Ovary (tissue), 7 donors: ENCODE measurements at regions not wholly inside any gene's neighbourhood (a gene's known extent, or its start where the extent isn't known, plus 50 kb on each side); places are given as distances from the start of the nearest gene placed in this dataset.

Source experiments
- DNase-seq, 5 donors: peaks; one replicate each; pipeline ENCODE4 v3.0.0-alpha.2; 2019 to 2020
- H3K27ac ChIP-seq, 2 donors: fragments of 200-600 bp; one replicate each; pipeline versions ENCODE4 v1.5.1 to v1.8.0; 2019 to 2022
- H3K27me3 ChIP-seq: fragments of 200-600 bp; one replicate; pipeline ENCODE4 v1.8.0; 2022
- H3K36me3 ChIP-seq: fragments of 200-600 bp; sonication (generic); one replicate; pipeline ENCODE4 v1.5.1; 2019
- H3K4me1 ChIP-seq: one replicate; pipeline ENCODE4 v1.8.1; 2013; ENCODE audit warnings: mild to moderate bottlenecking, moderate library complexity; ENCODE audit not compliant: insufficient read depth
- H3K4me3 ChIP-seq: fragments of 200-600 bp; sonication (generic); one replicate; pipeline ENCODE4 v1.5.1; 2017
- H3K9me3 ChIP-seq, 2 donors: fragments of 200-600 bp in 1 of 2; sonication (generic) in 1 of 2; one replicate each; pipeline versions ENCODE4 v1.5.1 to v1.8.1; 2013 to 2019; ENCODE audit warnings: mild to moderate bottlenecking in 1 of 2, moderate library complexity in 1 of 2
- CTCF ChIP-seq, 3 donors: fragments of 450-650 bp in 2 of 3; fragments of 200-600 bp in 1 of 3; IDR thresholded peaks; one replicate each; pipeline versions ENCODE4 v1.5.1 to v1.8.0; 2016 to 2022; ENCODE audit warnings: antibody characterized with exemption in 3 of 3, mild to moderate bottlenecking in 1 of 3
- EP300 ChIP-seq: sonication (generic); formaldehyde crosslinking; IDR thresholded peaks from one replicate; pipeline ENCODE4 v1.6.1; 2017; ENCODE audit warnings: antibody characterized with exemption
- POLR2A ChIP-seq: fragments of 450-650 bp; IDR thresholded peaks from one replicate; pipeline ENCODE4 v1.6.1; 2017; ENCODE audit warnings: antibody characterized with exemption, mild to moderate bottlenecking, moderate library complexity
- WGBS, 3 donors: extraction: QIAGEN DNeasy Blood & Tissue Kit in 1 of 3; methylation state at CpG; one replicate each; pipeline versions ENCODE4 v1.1.5 to v1.1.7; 2013 to 2017; 5-methylcytosine and 5-hydroxymethylcytosine counted together
- intact Hi-C, 4 donors: fragments of 100-400 bp; cut with DNase I; formaldehyde crosslinking; loops; one replicate each; pipeline versions ENCODE4 v1.11.0 to v1.15.1; 2022 to 2023
- donor health status: DM: no; HTN: no; CAD: no; lungs with moderate emphysema.
- donor health status: DM: no; HTN: no; CAD: no.
- donor health status: Bipolar disorder and iron deficiency.
- donor health status: DM: no; HTN: no; CAD: no.
- donor health status: DM: yes; HTN: yes; CAD: no.

GRCh38 chr5:173739741-173740140, 123.3 kb upstream of the BOD1 start:
- Histone ChIP-seq H3K27me3 (no peaks in the 10 kb centered on the region), H3K9me3 (no peaks in the 10 kb centered on the region), H3K4me3 (no peak overlapping the region), H3K36me3 (no peaks in the 10 kb centered on the region), H3K27ac (no peak overlapping the region), H3K4me1 (no peaks in the 10 kb centered on the region)
- TF ChIP-seq POLR2A (no peak), CTCF (IDR thresholded peaks at IDR 0.05) (no peak), EP300 (no peak)
- DNase-seq: no peak
- 58 to 67% (median 63%) methylated on average over 5 of the region's 5 CpGs for WGBS, 3 donors
- intact Hi-C loops: no loop called here

GRCh38 chr5:173740400-173740799, 124.0 kb upstream of the BOD1 start:
- TF ChIP-seq POLR2A: no peak
- Histone ChIP-seq H3K4me3 (no peak overlapping the region), H3K4me1 (no peaks in the 10 kb centered on the region), H3K27me3 (no peaks in the 10 kb centered on the region), H3K9me3 (no peaks in the 10 kb centered on the region), H3K36me3 (no peaks in the 10 kb centered on the region), H3K27ac (no peak overlapping the region)
- WGBS, 3 donors: 91 to 92% (median 92%) methylated on average over 10 of the region's 10 CpGs
- no peak for DNase-seq
- intact Hi-C loops: no loop called here

DNA sequence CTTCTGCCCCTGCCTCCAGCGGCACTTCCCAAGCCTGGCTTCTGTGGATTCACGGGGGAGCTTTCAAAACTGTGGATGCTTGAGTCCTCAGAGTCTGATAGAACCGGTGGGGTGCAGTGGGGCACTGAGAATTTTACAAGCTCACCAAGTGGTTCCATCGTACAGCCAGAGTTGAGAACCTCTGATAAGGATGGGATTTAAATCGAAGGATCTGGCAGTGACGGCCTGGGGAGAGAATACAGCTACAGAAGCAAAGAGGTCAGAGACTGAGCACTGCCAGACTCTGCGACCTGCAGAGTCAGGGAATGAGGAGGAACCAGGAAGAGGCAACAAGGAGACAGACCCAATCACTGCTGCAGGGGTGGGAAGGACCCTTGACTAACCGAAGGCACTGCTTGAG, 124.6 kb upstream of the BOD1 start:
- Histone ChIP-seq H3K36me3 (no peaks in the 10 kb centered on the region), H3K9me3 (no peaks in the 10 kb centered on the region), H3K27me3 (no peaks in the 10 kb centered on the region), H3K27ac (no peak overlapping the region), H3K4me3 (no peak overlapping the region), H3K4me1 (no peaks in the 10 kb centered on the region)
- 68 to 78% (median 69%) methylated on average over 8 of the region's 8 CpGs for WGBS, 3 donors
- no peak for DNase-seq
- intact Hi-C loops: no loop called here
- TF ChIP-seq EP300 (no peak), CTCF (IDR thresholded peaks at IDR 0.05) (no peak), POLR2A (no peak)

GRCh38 chr5:173741729-173742431, 125.4 kb upstream of the BOD1 start:
- no peak for TF ChIP-seq POLR2A
- TF ChIP-seq CTCF (IDR thresholded peaks at IDR 0.05): no peak
- no peak for TF ChIP-seq EP300

DNA sequence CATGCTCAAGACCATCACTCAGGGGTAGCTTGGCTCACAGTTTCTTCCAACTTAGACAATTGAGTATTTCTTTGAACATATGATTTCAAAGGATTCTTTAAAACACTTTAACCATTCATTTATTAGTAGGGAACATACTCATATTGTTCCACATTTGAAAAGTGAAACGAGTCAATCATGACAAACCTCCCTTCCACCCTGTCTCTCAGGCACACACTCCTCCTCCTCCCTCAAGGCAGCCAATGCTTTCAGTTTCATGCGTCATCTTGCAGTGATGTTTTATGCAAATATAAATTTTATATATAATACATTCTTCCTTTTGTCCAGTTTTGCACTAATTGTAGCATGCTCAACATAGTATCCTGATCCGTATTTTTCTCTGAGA, 126.0 kb upstream of the BOD1 start:
- WGBS, 3 donors: 87 to 89% (median 89%) methylated on average over 3 of the region's 3 CpGs
- no peaks in the 10 kb centered on the region for H3K27me3 ChIP-seq
- no peaks in the 10 kb centered on the region for H3K4me1 ChIP-seq
- no peak overlapping the region for H3K4me3 ChIP-seq
- H3K27ac ChIP-seq: no peak overlapping the region
- no peak for DNase-seq
- no peaks in the 10 kb centered on the region for H3K36me3 ChIP-seq
- no peaks in the 10 kb centered on the region for H3K9me3 ChIP-seq
- no peak for TF ChIP-seq CTCF (IDR thresholded peaks at IDR 0.05)
- TF ChIP-seq POLR2A: no peak
- no peak for TF ChIP-seq EP300
- intact Hi-C loops: no loop called here

More at GRCh38 chr5:173741729-173742431, 125.4 kb upstream of the BOD1 start:
- H3K27me3 ChIP-seq: no peaks in the 10 kb centered on the region
- no peaks in the 10 kb centered on the region for H3K36me3 ChIP-seq
- 84 to 91% (median 84%) methylated on average over 5 of the region's 5 CpGs for WGBS, 3 donors
- H3K4me1 ChIP-seq: no peaks in the 10 kb centered on the region
- no peak overlapping the region for H3K27ac ChIP-seq
- intact Hi-C loops: no loop called here
- H3K9me3 ChIP-seq: no peaks in the 10 kb centered on the region
- no peak for DNase-seq
- H3K4me3 ChIP-seq: no peak overlapping the region
